NCI-H69 (cell line): ENCODE measurements at regions not wholly inside any gene's neighbourhood (a gene's known extent, or its start where the extent isn't known, plus 50 kb on each side); places are given as distances from the start of the nearest gene placed in this dataset.
A peak's percentile ranks its signal among the peaks of the same experiment; 100 is the strongest.
"Not testable (repeated sequence)": the region's sequence is repeated elsewhere in the genome, so short reads cannot be mapped to it uniquely, and the experiment has no call there.

Source experiments
- DNase-seq: peaks from one replicate; lab custom pipeline; 2025; lab: John Stamatoyannopoulos, UW

DNA sequence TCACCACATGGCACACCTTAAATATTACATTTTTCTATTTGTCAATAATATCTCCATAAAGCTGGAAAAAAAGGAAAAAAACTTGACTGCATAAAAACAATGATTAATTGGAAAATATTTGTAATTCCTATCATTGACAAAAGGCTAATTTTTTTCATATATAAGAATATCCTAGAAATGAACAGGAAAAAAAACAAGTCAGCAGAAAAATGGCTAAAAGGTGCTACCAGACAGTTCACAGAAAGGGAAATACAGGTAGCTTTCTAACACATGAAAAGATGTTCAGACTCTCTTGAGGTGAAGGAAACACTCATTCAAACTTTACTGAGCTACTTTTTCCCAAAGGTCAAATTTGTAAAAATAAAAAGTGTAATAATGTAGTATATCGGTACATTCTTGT, 104.1 kb upstream of the SCAF8 start:
- no peak for DNase-seq

DNA sequence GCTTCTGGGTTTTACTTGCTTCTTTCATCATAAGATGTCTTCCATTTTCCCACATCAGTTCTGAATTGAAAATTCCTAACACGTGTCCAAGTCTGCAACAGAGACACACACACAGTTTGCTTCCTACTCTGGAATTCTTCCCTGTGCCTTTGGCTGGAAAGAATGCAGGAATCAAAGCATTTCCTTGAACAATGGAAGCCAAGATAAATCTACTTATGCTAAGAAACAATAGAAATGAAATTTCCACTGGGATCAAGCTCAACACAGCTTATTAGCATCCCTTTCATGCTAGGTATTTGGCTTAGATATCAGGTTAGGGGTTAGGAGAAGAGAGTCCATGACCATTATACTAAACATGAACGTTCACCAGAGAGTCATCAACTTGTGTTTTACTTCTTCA, 101.1 kb upstream of the SCAF8 start:
- DNase-seq, result no peak

DNA sequence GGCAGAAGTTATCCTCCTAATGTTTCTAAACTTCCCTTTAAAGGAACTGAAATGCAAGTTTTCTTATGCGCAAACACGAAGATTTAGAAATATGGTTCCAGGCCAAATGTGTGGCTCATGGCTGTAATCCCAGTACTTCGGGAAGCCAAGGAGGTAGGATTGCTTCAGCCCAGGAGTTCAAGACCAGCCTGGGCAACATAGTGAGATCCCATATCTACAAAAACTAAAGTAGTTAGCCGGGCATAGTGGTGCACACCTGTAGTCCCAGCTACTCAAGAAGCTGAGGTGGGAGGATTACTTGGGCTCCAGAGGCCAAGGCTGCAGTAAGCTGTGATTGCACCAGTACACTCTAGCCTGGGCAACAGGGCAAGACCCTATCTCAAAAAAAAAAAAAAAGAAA, 95.8 kb upstream of the SCAF8 start:
- no peak for DNase-seq

DNA sequence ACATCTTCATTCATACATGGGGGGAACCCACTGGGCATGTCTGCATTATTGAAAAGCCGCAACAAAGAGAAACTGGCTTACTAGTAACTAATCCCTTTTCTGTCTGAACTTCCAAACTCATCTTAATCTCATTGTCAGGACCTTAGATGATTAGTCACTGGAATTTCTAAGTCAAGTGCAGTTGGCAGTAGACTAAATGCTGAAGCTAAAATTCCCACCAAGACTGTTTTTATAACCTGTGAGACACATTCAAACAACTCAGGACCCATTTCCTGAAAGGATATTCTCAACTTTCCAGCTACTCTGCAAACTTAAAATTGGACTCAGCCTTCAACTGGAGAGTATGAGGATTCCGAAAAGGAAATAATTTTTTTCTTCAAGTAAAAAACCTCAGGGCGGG, 94.8 kb upstream of the SCAF8 start:
- DNase-seq, result no peak

DNA sequence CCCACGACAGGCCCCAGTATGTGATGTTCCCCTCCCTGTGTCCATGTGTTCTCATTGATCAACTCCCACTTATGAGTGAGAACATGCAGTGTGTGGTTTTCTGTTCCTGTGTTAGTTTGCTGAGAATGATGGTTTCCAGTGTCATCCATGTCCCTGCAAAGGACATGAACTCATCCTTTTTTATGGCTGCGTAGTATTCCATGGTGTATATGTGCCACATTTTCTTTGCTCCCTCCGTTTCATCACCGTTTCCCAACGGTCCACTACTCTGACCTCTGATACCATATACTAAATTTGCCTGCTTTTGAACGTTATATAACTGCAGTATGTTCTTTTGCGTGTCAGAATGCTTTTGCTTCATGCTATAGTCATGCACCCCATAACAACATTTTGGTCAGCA, 94.0 kb upstream of the SCAF8 start:
- not testable (repeated sequence) for DNase-seq

DNA sequence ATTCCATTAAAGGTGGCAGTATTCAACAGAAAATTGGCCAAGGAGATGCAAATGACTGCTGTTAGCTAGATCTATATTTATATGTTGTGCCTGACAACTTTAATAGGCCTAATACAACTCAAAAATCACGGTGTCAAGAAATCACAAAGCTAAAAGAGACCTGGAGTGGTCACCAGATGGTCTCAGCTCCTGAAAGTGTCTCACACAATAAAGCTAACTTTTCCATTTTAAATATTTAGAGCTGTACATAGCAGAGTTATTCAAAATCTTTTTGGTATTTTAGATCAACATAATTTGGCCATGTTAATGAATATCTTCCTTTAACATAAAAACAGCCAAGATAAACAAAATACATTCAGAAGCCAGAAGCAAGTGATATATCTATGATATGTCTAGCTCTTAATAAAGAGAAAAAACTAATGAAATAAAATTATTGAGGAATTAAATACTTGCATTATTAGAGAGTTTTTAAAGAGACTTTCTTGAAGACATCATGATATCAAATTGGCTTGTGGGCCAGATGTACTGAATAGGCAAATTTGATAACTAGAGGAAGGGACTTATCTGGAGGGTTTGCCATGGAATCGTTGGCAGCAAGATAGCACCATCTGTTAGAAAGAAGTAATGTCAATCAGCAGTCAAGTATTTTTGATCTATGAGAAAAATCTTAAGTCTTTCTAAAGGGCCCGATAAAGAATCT, 84.9 kb upstream of the SCAF8 start:
- DNase-seq, result no peak

DNA sequence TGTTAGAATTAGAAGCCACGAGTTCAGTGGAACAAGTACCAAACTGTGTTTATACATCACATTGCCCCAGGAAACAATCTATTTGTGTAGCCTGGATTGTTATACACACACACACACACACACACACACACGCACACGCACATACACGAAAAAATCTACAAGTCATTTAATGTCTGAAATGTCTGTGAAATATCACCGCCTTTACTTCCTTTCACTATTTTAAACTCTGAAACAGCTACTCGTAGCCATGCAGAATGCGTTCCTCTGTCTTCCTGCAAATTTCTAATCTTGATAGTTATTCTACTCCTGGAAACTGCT, 84.4 kb upstream of the SCAF8 start:
- DNase-seq, result no peak

DNA sequence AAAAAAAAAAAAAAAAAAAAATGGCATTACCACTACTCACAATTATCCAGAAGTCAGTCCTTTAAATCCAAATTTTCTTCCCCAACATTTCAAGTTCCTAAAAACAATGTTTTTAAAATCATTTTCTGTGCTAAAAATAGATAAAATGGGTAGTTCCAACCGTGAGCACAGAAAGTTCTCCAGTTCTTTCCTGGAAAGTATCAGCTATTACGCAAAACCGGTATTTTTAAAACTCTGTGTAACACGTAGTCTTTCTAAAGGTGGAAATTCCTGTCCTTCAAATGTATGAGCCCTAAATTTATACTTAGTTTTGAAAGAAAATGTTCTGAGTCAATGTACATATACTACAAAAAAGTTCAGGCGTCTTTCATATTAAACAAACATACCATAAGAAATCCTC, 83.5 kb upstream of the SCAF8 start:
- no peak for DNase-seq

DNA sequence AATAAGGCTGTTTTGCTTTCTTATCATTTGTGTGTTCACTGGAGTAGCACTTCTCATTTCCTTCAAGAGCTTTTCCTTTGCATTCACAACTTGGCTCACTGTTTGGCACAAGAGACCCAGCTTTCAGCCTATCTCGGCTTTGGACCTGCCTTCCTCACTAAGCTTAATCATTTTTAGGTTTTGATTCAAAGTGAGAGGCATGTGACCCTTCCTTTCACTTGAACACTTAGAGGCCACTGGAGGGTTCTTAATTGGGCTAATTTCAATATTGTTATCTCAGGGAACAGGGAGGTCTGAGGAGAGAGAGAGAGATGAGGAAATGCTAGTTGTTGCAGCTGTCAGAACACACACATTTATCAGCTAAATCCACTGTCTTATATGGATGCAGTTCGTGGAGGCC, 82.9 kb upstream of the SCAF8 start:
- no peak for DNase-seq

DNA sequence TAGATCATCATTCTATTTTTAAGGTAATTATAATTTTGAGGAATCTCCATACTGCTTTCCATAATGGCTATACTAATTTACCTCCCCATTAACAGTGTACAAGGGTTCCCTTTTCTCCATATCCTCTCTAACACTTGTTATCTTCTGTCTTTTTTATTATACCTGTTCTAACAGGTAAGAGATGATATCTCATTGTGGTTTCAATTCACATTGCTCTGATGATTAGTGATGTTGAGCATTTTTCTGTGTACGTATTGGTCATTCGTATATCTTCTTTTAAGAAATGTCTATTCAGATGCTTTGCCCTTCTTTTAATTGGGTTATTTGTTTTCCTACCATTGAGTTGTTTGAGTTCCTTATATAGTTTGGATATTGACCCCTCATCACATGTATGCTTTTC, 81.6 kb upstream of the SCAF8 start:
- DNase-seq, result no peak

DNA sequence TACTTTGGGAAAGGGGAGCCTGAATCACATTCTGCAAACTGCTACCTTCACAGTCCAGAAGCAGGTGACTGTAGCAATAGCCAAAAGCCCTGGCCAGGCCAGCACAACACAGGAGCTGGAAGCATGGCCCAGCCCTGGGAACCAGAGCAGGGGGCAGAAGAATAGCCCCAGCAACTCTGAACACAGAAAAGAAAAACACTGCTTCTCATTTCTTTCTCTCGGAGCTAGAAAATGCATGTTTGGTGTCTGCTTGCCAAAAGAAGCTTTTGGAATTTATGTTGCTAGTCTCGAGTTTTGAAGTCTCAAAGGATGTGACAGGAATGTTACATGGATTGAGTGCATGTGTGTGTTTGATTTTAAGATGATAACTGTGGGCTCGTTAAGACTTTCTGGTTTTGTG, 79.8 kb upstream of the SCAF8 start:
- no peak for DNase-seq

DNA sequence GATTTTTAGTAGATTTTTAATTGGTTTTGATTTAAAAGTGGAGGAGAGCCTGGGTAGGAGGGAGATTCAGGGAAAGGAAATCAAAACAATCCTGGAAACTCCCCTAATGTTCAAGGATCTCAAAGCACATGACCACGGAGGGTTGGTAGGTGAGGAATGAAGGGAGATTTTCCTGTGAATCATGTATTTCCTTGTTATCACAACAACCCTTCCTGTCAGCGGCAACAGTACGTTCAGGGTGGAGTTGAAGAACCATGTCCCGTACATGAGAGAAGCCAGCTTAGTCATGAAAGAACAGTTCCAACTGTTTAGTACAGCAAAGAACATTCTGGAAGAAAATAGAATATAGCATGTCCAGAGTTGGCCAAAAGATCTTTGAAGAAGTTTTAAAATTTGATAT, 79.4 kb upstream of the SCAF8 start:
- no peak for DNase-seq

DNA sequence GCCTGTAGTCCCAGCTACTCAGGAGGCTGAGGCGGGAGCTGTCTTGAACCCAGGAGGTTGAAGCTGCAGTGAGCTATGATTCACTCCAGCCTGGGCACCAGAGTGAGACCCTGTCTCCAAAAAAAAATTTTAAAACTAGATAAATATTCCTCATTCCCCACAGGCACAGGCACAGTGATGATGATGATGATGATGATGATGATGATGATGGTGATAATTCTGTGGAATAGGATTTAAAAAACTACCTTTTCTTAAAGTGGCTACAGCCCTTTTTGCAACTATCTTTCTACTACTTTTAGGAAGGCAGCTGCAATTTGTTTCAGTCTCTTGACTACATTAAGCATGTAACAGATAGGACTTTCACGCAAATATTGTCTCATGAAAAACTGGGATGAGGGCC, 76.6 kb upstream of the SCAF8 start:
- DNase-seq, result no peak

DNA sequence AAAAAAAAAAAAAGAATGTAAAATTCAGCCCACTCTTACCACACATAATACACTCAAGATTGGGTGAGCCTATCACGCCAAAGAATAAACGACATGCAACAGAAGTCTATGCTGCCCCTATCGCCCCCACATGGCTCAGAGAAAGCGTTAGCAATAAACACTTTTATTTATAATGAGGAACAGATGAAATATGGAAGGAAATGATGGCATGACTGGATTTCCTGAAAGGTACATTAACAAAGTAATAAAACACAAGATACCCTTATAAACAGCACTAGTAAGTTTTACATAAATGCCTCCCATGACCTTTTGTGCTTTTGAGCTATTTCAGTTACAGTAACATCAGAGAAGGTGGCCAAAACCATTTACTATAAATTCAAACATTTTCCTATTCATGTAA, 71.4 kb upstream of the SCAF8 start:
- DNase-seq, result peak; percentile 8

DNA sequence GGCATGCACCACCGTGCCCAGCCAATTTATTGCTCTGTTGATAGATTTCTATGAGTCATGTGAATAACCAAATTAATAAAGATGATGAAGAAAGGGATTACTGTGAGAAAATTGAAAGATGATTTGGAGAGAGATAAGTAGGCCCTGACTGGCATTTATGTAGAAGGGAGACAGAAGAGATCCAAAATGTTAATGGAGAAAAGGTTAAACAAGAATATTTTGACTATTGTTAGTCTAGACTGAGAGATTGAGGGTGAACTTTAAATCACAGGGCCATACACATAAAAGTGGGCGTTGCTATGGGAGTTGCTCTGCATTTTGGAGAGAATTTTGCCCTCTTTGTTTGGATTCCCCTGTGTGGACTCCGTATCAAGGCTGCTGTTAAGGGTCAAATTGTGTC, 68.9 kb upstream of the SCAF8 start:
- DNase-seq, result no peak

DNA sequence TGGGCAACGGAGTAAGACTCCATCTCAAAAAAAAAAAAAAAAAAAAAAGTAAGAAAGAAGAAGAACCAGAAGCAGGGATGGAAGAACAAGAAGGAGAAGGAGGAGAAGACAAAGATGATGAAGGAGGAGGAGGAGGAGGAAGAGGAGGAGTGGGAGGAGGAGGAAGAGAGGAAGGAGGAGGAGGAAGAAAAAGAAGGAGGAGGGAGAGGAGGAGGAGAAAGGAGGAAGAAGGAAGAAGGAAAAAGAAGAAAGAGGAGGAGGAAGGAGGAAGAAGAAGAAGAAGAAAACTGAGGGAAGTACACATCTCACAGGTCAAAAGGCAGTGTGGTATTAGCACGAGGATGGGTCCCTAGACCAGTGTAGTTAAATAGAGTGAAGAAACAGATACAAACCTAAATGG, 65.1 kb upstream of the SCAF8 start:
- DNase-seq, result no peak

DNA sequence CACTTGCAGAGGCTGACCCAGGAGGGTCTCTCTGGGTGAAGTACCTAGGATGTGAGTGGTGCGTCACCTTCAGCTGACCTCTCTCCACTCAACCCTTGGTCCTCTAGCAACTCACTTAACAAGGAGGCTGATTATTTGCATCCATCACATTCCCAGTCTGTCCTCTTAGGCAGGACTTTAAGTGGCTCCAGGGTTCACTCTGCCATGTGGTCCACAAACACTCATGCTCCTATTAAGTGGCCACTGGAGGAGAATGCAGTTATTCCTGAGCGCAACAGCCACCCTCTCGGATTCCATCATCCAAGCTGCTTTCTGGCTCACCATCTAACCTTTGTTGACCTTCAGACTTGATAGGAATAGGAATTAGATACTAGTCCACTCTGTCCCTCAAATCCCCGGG, 61.1 kb upstream of the SCAF8 start:
- DNase-seq, result no peak

DNA sequence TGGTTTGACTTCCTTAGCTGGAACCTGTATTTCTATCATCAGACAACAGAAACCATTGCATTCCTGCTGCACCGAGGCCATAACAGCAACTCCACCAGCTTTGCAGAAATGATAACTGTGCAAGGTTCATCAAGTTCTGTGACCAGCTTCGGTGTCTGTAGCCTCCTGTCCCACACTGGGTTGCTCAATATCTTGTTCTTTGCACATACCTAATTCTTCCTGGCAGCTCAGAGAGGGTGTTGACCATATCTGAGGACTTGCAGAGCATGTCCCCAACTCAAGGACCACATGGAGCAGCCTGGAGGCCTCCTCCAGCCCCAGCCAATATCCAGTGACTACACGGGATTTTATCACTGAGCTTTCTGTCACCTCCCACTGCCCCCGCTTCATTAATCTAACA, 59.3 kb upstream of the SCAF8 start:
- no peak for DNase-seq

DNA sequence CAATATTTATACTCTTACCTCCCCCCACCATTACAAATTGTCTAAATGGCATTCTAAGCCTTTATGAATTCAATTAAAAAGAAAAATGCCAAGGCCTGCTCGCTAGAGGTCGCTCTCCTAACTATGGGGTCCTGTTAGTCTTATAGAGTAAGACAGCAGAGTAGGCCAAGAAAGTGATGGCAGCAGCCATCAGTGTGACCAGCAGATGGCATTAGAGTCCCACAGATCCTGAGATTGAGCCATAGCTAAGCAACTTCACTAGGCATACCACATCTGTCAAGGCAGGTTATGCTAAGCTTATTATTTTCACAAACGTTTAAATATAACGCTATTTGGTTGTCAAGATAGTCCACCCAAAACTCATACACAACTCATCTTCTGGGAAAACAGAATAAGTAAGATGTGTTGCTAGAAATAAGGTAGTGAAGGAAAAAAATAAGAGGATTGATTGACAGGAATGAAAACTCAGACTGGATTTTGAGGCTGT, 57.6 kb upstream of the SCAF8 start:
- DNase-seq, result peak; percentile 94

DNA sequence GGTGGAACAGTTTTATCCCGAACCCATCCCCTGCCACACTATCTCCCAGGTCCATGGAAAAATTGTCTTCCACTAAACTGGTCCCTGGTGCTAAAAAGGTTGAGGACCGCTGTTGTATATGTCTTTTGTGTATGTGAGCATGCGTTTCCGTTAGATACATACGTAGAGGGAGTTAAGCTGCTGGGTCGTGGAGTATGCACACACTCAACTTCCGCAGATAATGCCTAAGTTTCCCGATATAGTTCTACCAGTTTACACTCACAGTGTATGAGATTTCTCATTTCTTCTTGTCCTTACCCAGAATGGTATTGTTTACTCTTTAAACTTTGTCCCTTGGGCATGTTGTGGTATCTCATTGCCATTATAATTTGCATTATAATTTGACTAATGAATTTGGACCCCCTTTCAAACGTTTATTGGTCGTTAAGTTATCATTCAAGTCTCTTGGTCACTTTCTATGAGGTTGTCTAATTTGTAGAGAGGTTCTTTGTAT, 50.5 kb upstream of the SCAF8 start:
- no peak for DNase-seq
